ENCODE measurements at regions not wholly inside any gene's neighbourhood (a gene's known extent, or its start where the extent isn't known, plus 50 kb on each side); places are given as distances from the start of the nearest gene placed in this dataset.

- DNase-seq (ENCODE audit: low spot score), result no peak
These were observed 545.9 kb downstream of the PLPP3 start for GRCh38 chr1:56033321-56034037.

GRCh38 chr1:56032096-56032676 is 547.2 kb downstream of the PLPP3 start:
- DNase-seq (ENCODE audit: low spot score), result no peak

- no peak for DNase-seq (ENCODE audit: low spot score)
These were observed 548.4 kb downstream of the PLPP3 start for GRCh38 chr1:56031001-56031400.

- DNase-seq (ENCODE audit: low spot score), result no peak
These were observed 549.9 kb downstream of the PLPP3 start for GRCh38 chr1:56029319-56030003.

GRCh38 chr1:56028911-56029310 is 550.5 kb downstream of the PLPP3 start:
- no peak for DNase-seq (ENCODE audit: low spot score)

GRCh38 chr1:56028244-56028643 is 551.1 kb downstream of the PLPP3 start:
- no peak for DNase-seq (ENCODE audit: low spot score)

GRCh38 chr1:56025942-56026341 is 553.4 kb downstream of the PLPP3 start:
- no peak for DNase-seq (ENCODE audit: low spot score)

- DNase-seq (ENCODE audit: low spot score), result no peak
These were observed 555.2 kb downstream of the PLPP3 start for GRCh38 chr1:56024155-56024554.

- DNase-seq (ENCODE audit: low spot score), result no peak
These were observed 559.4 kb downstream of the PLPP3 start for GRCh38 chr1:56019922-56020321.

- no peak for DNase-seq (ENCODE audit: low spot score)
These were observed 559.9 kb downstream of the PLPP3 start for GRCh38 chr1:56019472-56019871.

GRCh38 chr1:56017336-56017735 is 562.0 kb downstream of the PLPP3 start:
- no peak for DNase-seq (ENCODE audit: low spot score)

GRCh38 chr1:56003846-56004245 is 575.5 kb downstream of the PLPP3 start:
- DNase-seq (ENCODE audit: low spot score), result no peak

GRCh38 chr1:56002231-56002630 is 577.1 kb downstream of the PLPP3 start:
- DNase-seq (ENCODE audit: low spot score), result no peak

- DNase-seq (ENCODE audit: low spot score), result no peak
These were observed 578.9 kb downstream of the PLPP3 start for GRCh38 chr1:56000424-56000823.

GRCh38 chr1:55997536-55997935 is 581.8 kb downstream of the PLPP3 start:
- no peak for DNase-seq (ENCODE audit: low spot score)

GRCh38 chr1:55993646-55994318 is 585.6 kb downstream of the PLPP3 start:
- no peak for DNase-seq (ENCODE audit: low spot score)

- DNase-seq (ENCODE audit: low spot score), result no peak
These were observed 589.4 kb downstream of the PLPP3 start for GRCh38 chr1:55990007-55990406.

- no peak for DNase-seq (ENCODE audit: low spot score)
These were observed 590.4 kb downstream of the PLPP3 start for GRCh38 chr1:55988963-55989452.

- DNase-seq (ENCODE audit: low spot score), result no peak
These were observed 591.7 kb downstream of the PLPP3 start for GRCh38 chr1:55987491-55988249.

GRCh38 chr1:55986003-55986402 is 593.4 kb downstream of the PLPP3 start:
- no peak for DNase-seq (ENCODE audit: low spot score)

GRCh38 chr1:55981010-55981650 is 598.2 kb downstream of the PLPP3 start:
- no peak for DNase-seq (ENCODE audit: low spot score)
